GM21619 (cell line): ENCODE measurements at regions not wholly inside any gene's neighbourhood (a gene's known extent, or its start where the extent isn't known, plus 50 kb on each side); places are given as distances from the start of the nearest gene placed in this dataset.

ENCODE experiments used
- ATAC-seq: cut with Tn5 transposase; IDR thresholded peaks from one replicate; pipeline ENCODE4 v1.9.1; 2021; ENCODE audit not compliant: unreplicated experiment

DNA sequence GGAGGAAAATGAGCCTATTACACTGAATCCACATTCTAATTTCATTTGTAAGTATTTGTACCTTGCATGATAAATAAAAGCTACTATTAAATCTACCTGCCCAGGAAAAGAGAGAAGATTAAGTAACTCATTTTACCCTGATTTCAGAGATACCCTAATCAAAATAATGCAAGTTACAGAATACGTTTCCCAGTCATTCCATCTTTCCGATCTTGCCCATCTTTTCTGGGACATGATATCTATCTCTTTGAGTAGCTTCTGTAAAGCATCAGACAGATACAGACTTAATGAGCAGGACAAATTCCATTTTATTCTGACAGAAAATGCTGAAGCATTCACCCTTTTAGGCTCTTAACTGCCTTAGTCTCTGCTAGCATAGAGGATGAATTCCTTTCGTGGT is 56.6 kb downstream of the SPRY2 start:
- ATAC-seq: no peak

DNA sequence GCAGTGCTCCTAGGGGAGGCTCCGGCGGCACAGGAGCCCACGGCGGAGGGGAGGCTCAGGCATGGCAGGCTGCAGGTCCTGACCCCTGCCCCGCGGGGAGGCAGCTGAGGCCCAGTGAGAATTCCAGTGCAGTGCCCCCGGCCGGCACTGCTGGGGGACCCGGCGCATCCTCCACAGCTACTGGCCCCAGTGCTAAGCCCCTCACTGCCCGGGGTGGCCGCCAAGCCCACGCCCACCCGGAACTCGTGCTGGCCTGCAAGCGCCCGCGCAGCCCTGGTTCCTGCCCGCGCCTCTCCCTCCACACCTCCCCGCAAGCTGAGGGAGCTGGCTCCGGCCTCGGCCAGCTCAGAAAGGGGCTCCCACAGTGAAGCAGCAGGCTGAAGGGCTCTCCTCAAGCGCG is 62.2 kb downstream of the SPRY2 start:
- ATAC-seq: no peak

DNA sequence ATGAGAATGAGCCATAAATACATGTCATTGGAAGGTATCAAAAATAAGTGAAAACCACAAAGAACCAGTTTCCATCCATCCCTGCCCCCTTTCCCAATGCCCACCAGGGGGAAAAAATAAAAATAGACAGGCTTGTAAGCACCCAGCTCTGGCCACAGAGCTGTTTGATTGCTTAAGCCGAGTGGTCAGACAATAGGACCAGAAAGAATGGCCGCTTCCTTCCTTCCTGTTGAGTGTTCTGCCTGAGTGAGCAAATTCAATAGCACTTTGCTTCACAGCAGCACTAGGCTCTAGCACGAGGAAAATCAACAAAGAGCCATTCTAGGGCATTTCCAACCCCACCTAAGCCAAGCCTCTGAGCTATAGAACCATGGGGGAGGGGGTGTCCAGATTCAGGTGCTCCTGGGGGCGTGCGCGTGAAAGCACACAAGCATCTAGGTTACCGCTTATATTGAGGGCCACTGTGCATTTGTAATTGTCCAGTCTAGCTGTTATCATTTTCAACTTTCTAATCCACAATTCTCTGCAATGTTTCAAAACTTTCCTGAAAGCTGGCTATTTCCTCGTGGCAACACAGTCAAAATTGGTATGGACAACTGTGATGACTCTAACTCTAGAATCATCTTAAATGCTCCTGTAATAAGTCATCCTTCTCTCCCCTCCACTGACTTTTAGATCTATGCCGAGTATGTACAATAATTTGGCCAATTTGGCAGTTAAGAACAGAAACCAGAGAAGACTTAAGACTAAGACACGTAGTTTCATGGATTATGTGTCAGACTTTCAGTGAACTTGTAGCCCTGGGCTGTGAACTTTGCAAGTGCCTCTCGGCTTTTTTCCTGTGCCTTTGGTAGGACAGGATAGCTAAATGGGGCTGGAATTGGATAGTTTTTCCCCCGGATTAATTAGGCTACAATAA is 64.3 kb downstream of the SPRY2 start:
- no peak for ATAC-seq

DNA sequence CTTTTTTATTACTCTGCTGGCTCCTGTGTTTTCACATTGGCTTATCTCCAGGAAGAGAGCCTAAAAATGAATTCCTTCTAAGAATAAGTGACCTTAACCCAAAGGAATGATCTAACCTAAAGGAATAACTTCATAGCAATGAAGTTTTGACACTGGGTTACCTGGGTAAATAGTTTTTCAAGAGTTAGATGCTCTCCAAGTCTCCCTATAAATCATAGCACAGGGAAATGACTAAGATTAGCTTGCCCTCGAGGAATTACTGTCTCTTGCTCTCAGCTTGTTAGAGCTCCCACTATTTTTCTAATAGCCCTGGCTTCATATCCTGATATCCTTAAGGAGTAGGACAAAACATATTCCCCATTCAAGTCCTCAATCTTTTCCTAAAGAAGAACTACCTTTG is 66.3 kb downstream of the SPRY2 start:
- no peak for ATAC-seq

DNA sequence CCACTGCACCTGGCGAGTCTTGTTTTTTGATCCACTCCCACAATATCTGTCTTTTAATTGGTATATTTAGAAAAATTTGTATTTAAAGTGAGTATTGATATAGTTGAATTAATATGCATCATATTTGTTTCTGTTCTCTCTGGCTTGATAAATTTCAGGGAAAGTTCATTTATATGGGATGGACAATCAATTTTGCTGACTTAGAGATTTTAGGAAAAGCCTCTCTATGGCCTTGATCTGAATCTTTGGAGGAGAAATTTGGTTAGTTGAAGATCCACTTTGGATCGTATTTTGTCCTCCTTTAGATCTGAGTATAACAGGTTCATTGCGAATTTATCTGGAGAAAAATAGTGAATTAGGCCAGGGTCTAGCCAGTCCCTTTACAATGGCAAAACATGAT is 67.2 kb downstream of the SPRY2 start:
- no peak for ATAC-seq

DNA sequence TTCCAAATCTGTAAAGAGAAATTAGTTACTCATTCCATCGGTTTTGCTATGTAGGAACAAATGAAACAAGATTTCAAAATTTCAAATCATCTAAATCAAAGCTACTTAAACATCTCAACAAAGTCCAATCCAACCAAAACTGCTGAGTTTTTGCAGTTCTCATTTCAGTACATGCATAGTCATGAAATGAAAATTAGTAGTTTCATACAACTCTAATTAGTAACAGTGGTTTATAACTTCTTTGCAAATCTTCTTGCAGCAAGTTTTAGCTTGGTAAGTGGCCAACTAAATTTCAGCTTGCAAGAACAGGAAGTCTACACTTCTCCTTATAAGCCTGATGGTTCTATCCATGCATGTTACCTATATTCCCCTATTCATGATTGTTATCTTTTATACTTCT is 75.6 kb downstream of the SPRY2 start:
- peak; percentile 62 for ATAC-seq

DNA sequence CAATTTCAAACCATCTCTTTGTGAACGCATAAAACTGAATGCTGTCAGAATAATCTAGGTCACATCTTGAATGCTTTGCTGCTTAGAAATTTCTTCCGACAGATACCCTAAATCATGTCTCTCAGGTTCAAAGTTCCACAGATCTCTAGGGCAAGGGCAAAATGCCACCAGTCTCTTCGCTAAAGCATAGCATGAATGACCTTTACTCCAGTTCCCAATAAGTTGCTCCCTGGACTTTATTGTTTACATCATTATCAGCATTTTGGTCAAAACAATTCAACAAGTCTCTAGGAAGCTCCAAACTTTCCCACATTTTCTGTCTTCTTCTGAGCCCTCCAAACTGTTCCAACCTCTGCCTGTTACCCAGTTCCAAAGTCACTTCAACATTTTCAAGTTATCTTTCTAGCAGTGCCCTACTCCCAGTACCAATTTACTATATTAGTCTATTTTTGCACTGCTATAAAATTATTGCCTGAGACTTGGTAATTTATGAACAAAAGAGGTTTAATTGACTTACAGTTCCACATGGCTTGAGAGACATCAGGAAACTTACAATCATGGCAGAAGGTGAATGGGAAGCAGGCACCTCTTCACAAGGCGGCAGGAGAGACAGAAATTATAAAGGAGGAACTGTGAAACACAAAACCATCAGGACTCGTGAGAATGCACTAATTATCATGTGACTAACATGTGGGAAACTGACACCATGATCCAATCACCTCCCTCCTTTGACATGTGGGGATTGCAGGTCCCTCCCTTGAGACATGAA is 77.0 kb downstream of the SPRY2 start:
- ATAC-seq: no peak

DNA sequence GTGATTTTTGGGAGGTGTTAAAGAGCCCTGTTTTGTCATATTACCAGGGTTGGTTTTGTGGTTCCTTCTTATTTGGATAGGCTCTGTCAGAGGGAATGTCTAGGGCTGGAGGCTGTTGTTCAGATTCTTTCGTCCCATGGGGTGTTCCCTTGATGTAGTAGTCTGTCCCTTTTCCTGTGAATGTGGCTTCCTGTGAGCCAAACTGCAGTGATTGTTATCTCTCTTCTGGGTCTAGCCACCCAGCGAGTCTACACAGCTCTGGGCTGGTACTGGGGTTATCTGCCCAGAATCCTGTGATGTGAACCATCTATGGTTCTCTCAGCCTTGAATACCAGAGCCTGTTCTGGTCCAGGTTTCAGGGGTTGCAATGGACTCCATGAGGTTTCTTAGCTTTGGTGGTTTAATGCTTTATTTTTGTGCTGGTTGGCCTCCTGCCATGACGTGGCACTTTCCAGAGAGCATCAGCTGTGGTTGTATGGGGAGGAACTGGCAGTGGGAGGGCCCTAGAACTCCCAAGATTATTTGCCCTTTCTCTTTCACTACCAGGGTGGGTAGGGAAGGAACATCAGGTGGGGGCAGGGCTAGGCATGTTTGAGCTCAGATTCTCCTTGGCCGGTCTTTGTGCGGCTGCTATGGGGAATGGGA is 78.8 kb downstream of the SPRY2 start:
- no peak for ATAC-seq

DNA sequence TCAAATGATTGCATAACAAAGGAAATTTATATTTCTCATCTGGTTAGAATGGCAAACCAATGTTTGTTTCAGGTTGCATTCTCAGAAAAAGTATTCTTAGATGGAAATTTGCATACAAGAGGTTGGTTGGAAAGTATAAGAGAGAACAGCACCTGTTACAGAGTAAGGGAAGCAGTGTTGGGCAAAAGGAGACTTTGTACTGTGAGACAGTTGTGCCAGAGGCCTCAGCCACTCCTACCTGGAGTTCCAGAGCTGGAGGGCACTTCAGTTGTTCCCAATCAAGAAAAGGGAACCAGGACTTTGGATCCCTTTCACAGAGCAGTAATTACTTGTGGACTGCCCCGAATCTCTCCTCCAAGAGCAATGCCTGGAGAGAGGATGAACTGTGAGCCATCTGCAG is 81.8 kb downstream of the SPRY2 start:
- peak; percentile 78 for ATAC-seq

DNA sequence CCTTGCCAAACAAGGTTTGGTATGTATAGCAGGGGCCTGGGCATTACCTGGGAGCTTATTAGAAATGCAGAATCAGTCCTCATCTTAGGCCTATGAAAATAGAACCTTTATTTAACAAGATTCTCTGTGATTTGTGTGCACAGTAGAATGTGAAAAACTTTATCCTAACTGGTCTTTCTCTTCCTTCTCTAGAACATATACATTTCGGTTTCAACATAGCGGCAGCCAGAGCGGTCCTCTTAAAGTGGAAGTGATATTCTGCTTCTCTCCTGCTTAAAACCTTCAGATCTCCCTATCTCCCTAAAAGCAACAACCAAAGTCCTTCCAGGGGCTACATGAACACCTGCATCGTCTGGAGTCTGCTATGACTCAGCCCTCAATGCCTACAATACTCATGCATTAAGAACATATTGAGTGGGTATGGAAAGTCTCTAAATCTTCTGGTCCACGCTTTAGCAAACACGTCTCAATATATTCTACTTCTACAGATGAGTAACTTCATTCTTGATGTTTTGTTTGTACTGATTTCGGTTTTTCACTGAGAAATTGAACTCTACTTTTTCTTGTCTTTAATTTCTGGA is 84.5 kb downstream of the SPRY2 start:
- peak; percentile 76 for ATAC-seq

DNA sequence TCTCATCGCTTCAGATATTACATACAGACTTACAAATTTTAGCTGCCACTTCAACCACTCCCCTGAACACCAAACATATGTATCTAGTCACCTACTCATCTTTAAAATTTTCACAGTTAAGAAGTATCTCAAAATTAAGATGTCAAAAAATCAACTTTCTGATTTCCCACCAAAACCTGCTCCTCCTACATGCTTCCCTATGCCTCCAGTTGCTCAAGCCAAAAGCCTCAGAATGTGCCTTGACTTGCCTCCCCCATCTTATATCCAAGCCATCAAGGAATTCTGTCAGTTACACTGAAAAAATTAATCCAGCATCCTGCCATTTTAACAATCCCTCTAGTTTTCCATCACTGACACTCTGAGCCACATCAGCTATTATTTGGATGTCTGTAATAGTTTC is 85.0 kb downstream of the SPRY2 start:
- no peak for ATAC-seq

DNA sequence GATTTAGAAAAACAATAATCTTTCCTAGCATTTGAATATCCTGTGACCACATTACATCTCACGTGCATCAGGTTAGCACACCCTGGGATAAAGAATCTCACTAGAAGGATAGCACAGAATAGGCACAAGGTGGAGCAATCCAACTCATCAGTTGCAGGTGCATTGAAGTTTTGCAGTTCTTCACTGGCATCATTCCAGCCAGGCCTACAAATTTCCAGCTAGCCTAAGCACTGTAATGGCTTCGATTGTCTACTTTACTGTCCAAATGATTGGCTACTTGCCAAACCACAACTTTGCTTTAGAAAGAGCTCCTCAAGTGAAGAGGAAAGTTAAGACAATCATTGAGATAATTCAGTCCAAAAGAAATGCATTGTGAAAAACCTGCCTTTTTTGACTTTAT is 89.5 kb downstream of the SPRY2 start:
- ATAC-seq: no peak

DNA sequence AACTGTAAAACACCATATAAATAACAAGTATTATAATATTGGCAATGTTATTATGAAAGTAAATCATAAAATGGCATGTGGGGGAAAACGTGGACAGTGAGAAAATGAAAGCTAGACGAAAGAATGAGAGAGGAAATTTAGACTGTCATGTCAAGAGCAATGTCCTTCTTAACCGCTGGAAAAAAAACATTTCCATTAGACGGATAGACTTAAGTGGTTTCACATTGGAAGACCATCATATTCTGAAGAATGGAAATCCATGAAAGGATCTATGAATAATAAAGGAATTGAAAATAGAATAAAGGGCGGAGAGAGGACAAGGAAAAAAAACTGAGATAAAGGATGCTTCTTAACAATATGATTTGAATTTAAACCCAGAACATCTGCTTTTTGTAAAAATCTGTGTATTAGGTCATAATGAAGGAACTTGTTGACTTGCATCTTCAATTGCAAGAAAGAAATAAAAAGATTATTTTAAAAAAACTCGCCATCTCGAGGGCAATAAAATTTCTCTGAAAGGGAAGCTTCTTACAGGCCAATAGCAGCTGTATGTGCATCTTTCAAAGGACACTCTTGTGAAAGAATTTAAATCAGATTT is 90.6 kb downstream of the SPRY2 start:
- ATAC-seq: no peak

DNA sequence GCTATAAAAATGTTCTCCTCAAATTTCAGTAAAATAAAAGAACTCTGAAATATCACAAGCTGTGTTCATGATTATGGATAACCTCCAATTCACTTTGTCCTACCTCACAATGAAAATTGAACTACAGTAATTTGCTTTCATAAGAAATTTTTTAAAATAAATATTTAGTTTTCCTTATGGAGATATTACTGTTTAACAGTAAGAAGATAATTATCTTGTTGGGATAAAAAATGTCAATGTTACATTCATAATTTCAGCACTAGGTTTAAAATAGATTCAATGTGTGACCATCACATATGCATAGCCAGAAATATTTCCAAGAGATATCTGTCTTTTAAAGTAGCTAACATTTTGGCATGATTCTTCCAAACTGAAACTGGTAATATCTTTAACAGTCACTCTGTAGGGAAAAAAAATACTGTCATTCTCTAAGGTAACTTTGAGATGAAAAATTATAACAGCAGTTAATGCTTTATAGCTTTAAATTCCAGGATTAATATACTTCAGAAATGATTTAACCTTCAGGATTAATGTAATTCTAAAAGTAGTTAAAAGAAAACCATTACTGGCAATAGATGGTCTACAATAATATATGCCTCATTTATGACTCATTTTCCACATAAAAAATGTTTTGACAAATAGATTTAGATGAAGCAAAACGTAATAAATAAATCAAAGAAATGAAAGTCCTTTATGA is 91.3 kb downstream of the SPRY2 start:
- ATAC-seq: no peak

DNA sequence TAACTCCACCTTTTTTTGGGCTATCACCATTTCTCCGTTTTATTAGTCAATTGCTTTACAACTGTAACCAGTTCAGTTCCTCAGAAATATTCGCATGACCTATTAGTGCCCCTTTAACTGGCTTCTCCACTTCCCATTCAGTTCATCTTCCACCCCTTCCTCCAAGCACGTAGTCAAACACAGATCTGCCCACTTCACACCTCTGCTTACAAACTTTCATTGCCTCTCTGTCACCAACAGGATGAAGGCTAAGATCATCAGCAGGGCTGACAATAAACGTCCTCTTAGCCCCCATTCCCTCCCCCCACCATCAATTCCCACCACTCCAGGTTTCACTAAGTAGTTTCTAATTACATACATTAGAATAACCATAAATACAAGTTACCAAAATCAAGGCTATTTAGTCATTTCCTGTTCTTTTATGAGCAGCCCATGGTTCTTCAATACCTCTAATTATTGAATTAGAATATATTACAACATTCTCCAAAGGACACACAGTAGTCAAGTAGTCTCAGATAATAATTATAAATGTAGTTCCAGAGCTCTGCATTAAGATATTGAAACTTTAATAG is 95.7 kb downstream of the SPRY2 start:
- no peak for ATAC-seq

DNA sequence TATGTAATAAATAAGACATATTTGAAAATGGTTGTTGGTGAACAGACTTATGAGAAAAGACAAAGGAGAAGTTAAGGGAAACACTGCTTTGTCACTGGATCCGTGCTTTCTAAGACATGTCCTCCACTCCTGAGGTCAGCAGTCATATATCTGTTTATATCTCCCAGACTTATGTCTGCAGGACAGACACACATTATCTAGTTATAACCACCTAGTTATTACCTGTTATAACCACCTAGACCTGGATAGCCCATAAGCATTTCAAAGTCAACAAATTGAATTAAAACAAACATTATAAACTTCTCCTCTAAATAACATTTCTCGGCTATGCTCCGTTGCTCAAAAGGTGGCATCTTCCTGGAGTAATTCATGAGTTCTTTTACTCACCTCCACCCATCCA is 96.4 kb downstream of the SPRY2 start:
- no peak for ATAC-seq

DNA sequence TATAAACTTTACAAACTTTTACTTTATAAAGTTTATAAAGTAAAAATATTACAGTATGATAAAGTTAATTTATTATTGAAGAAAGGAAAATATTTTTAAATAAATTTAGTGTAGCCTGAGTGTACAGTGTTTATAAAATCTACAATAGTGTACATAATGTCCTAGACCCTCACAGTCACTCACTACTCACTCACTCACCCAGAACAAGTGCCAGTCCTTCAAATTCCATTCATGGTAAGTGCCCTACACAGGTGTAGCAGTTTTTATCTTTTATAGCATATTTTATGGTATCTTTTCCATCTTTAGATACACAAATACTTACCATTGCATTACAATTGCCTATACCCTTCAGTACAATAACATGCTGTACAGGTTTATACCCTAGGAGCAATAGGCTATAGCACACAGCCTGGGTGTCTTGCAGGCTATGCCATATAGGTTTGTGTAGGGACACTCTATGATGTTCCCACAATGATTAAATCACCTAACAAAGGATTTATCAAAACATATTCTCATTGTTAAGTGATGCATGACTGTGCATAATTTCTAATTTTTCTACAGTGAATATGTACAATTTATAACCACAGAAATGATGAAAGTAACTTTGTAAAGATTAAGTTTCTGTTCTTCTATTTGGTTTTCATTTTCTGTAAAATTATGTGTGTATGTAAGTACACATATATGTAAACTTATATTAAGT is 98.0 kb downstream of the SPRY2 start:
- no peak for ATAC-seq

DNA sequence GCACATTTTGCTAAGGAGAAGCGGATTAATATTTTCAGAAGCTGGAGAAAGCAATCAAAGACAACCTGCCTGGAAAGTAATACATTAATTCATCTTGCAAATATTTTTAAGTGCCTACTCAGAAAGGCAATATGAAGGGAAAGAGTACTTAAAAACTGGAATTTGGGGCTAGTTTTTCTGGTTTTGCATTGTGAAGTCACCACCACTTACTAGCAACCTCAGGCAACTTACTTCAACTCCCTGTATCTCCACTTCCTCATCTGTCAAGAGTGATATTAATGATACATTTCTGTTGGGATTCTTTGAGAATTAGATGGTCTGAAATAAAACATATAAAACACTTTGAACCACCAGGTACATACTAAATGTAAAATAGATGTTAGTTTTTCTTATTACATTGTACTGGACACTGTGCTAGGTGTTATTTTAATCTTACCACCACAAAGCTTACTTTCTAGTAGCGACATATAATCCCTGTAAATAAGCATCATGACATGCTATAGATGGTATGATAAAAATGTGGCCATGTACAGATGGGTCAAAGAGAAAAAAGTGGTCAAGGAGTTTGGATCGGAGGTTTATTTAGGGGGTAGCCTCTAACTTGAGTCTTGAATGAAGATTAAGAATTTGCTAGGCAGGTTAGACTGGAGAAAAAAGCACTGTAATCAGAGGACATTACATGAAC is 101.2 kb downstream of the SPRY2 start:
- no peak for ATAC-seq

DNA sequence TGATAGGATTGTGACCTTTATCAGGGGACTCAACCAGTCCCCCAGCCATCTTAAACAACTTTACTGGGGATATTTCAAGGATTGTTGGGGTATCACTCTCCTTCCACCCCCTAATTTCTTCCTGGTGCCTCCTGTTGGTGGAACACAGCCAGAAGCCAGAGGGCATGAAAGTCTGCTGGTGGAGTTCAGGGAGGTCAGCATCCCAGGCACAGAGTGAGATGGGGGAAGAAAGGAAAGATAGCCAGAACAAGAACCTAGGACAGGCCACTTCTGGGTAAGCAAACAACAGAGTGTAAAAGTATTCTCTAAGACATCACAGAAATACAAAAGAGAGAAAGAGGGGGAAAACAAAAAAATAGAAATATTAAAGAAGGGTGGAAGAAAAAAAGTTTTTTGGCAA is 101.8 kb downstream of the SPRY2 start:
- ATAC-seq: no peak
